ENCODE measurements at regions not wholly inside any gene's neighbourhood (a gene's known extent, or its start where the extent isn't known, plus 50 kb on each side); places are given as distances from the start of the nearest gene placed in this dataset.

GRCh38 chr6:3671382-3671781 lies 80.1 kb downstream of the PXDC1 start:
- TF ChIP-seq POLR2A (IDR thresholded peaks at IDR 0.05): no peak
- no peak for TF ChIP-seq CTCF (IDR thresholded peaks at IDR 0.05)

Measured in testis (tissue), 2 donors.